Muscle of leg (tissue), 3 donors: ENCODE measurements at regions not wholly inside any gene's neighbourhood (a gene's known extent, or its start where the extent isn't known, plus 50 kb on each side); places are given as distances from the start of the nearest gene placed in this dataset.
"Not testable (repeated sequence)": the region's sequence is repeated elsewhere in the genome, so short reads cannot be mapped to it uniquely, and the experiment has no call there.

ENCODE experiments used
- DNase-seq: peaks from one replicate; pipeline ENCODE4 v3.0.0; 2013
- H3K27ac ChIP-seq: one replicate; pipeline ENCODE4 v1.5.1; 2013; ENCODE audit warnings: mild to moderate bottlenecking, low read length, control low read depth
- H3K27me3 ChIP-seq: one replicate; pipeline ENCODE4 v1.6.1; 2013; ENCODE audit warnings: low read length; ENCODE audit not compliant: control insufficient read depth, insufficient read depth
- H3K36me3 ChIP-seq: one replicate; pipeline ENCODE4 v1.6.1; 2013; ENCODE audit warnings: low read length; ENCODE audit not compliant: control insufficient read depth, insufficient read depth
- H3K4me1 ChIP-seq: one replicate; pipeline ENCODE4 v1.6.1; 2013; ENCODE audit warnings: low read length; ENCODE audit not compliant: control insufficient read depth, insufficient read depth
- H3K4me3 ChIP-seq: one replicate; pipeline ENCODE4 v1.5.1; 2013; ENCODE audit warnings: low read length, control low read depth
- H3K9me3 ChIP-seq: replicated peaks from 2 replicates; pipeline ENCODE4 v1.6.1; 2013; ENCODE audit warnings: low read depth, low read length; ENCODE audit not compliant: control insufficient read depth
- WGBS: methylation state at CpG from one replicate; pipeline ENCODE4 v1.1.5; 2013; ENCODE audit warnings: missing lambda C conversion rate; ENCODE audit not compliant: insufficient coverage; 5-methylcytosine and 5-hydroxymethylcytosine counted together

- not testable (repeated sequence) for H3K4me3 ChIP-seq, H3K27me3 ChIP-seq, H3K9me3 ChIP-seq, H3K36me3 ChIP-seq, H3K27ac ChIP-seq, H3K4me1 ChIP-seq
- DNase-seq: peak; percentile 46
- 38% methylated on average over 36 of the region's 40 CpGs for WGBS
Observed at GRCh38 chr13:46437808-46438404, 50.9 kb upstream of the RUBCNL start.
